ENCODE measurements at regions not wholly inside any gene's neighbourhood (a gene's known extent, or its start where the extent isn't known, plus 50 kb on each side); places are given as distances from the start of the nearest gene placed in this dataset.
"Not testable (repeated sequence)": the region's sequence is repeated elsewhere in the genome, so short reads cannot be mapped to it uniquely, and the experiment has no call there.

GRCh38 chr7:156321430-156321829, 319.1 kb upstream of the RNF32 start:
- TF ChIP-seq, protein P1, sequence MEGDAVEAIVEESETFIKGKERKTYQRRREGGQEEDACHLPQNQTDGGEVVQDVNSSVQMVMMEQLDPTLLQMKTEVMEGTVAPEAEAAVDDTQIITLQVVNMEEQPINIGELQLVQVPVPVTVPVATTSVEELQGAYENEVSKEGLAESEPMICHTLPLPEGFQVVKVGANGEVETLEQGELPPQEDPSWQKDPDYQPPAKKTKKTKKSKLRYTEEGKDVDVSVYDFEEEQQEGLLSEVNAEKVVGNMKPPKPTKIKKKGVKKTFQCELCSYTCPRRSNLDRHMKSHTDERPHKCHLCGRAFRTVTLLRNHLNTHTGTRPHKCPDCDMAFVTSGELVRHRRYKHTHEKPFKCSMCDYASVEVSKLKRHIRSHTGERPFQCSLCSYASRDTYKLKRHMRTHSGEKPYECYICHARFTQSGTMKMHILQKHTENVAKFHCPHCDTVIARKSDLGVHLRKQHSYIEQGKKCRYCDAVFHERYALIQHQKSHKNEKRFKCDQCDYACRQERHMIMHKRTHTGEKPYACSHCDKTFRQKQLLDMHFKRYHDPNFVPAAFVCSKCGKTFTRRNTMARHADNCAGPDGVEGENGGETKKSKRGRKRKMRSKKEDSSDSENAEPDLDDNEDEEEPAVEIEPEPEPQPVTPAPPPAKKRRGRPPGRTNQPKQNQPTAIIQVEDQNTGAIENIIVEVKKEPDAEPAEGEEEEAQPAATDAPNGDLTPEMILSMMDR (IDR thresholded peaks at IDR 0.05; ENCODE audit: poor library complexity), result not testable (repeated sequence)
- TF ChIP-seq EZH2 (IDR thresholded peaks at IDR 0.05; ENCODE audit: borderline replicate concordance), result not testable (repeated sequence)

All from hepatocyte (in vitro differentiated cells).